Stimulated activated CD8-positive, alpha-beta memory T cell treated with anti-CD3 and anti-CD28 coated beads, Interleukin-7, amount 100 ng/mL, for 1 hour (primary cell): ENCODE measurements at regions not wholly inside any gene's neighbourhood (a gene's known extent, or its start where the extent isn't known, plus 50 kb on each side); places are given as distances from the start of the nearest gene placed in this dataset.

Source experiments
- DNase-seq, 2 donors: peaks; one replicate each; pipeline ENCODE4 v3.0.0-alpha.2; 2020; ENCODE audit warnings: low read depth in 2 of 2

- DNase-seq = no peak
These were observed 364.4 kb downstream of the ZNF521 start for GRCh38 chr18:24987303-24988252.

GRCh38 chr18:24988253-24988840 is 363.6 kb downstream of the ZNF521 start:
- no peak for DNase-seq

GRCh38 chr18:24989760-24990593 is 362.0 kb downstream of the ZNF521 start:
- no peak for DNase-seq

GRCh38 chr18:24990671-24991134 is 361.3 kb downstream of the ZNF521 start:
- DNase-seq = no peak

- DNase-seq = no peak
These were observed 360.6 kb downstream of the ZNF521 start for GRCh38 chr18:24991141-24992060.

GRCh38 chr18:24992491-24992890 is 359.5 kb downstream of the ZNF521 start:
- no peak for DNase-seq

GRCh38 chr18:24993628-24994027 is 358.3 kb downstream of the ZNF521 start:
- DNase-seq = no peak

GRCh38 chr18:24995056-24995455 is 356.9 kb downstream of the ZNF521 start:
- no peak for DNase-seq

- no peak for DNase-seq
These were observed 356.2 kb downstream of the ZNF521 start for GRCh38 chr18:24995755-24996154.

GRCh38 chr18:24999650-25000267 is 352.2 kb downstream of the ZNF521 start:
- DNase-seq = no peak

- DNase-seq = no peak
These were observed 350.2 kb downstream of the ZNF521 start for GRCh38 chr18:25001803-25002202.

GRCh38 chr18:25005541-25006403 is 346.2 kb downstream of the ZNF521 start:
- DNase-seq = no peak

GRCh38 chr18:25010623-25011374 is 341.2 kb downstream of the ZNF521 start:
- DNase-seq = no peak
